ENCODE measurements at regions not wholly inside any gene's neighbourhood (a gene's known extent, or its start where the extent isn't known, plus 50 kb on each side); places are given as distances from the start of the nearest gene placed in this dataset.

GRCh38 chr10:6850452-6850851 is 270.4 kb upstream of the PRKCQ start:
- Histone ChIP-seq H2AFZ (no peak overlapping the region), H3K4me2 (ENCODE audit: unreplicated experiment) (no peak overlapping the region), H3K9ac (no peak overlapping the region), H3K79me2 (ENCODE audit: insufficient read depth) (no peaks in the 10 kb centered on the region), H3K27ac (no peak overlapping the region), H3K4me1 (ENCODE audit: insufficient read depth) (no peaks in the 10 kb centered on the region), H3K9me3 (ENCODE audit: low read depth) (no peaks in the 10 kb centered on the region), H4K20me1 (ENCODE audit: insufficient read depth) (no peaks in the 10 kb centered on the region), H3K9me2 (ENCODE audit: insufficient read depth) (no peaks in the 10 kb centered on the region), H3K36me3 (ENCODE audit: low read depth) (no peaks in the 10 kb centered on the region), H3K4me3 (no peak overlapping the region), H3F3A (ENCODE audit: insufficient read depth) (no peaks in the 10 kb centered on the region), H3K27me3 (replicated peaks; ENCODE audit: insufficient read depth) (no peaks in the 10 kb centered on the region)
- TF ChIP-seq EZH2 (IDR thresholded peaks at IDR 0.05; ENCODE audit: insufficient read depth, poor library complexity, severe bottlenecking) (no peak), EZH2phosphoT487 (IDR thresholded peaks at IDR 0.05; ENCODE audit: insufficient read depth, low read depth) (no peak)
- DNase-seq, result no peak
- 63 to 66% methylated on average over 3 of the region's 3 CpGs for WGBS, 2 experiments (ENCODE audit: low coverage in 1 of 2, low lambda C conversion rate in 2 of 2, missing lambda C conversion rate in 2 of 2)
- in situ Hi-C loops (cut with MboI), result no loop called here

DNA sequence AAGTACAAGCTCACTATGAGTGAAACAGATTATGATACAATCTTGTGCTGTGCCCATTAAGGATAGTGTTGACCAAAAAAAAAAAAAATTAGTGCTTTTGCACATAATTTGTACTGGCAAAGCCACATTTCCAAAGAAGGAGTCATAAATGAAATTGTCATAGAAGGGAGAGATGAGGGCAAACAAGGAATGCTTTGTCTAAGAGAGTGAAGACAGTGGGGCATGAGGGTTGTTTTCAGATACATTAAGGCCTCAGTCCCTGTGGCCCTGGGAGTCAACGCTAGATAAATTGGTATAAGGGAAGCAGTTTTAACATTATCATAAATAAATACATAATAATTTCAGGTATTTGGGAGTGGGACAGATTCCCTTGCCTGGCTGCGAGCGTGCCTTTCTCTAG is 267.5 kb upstream of the PRKCQ start:
- TF ChIP-seq EZH2 (IDR thresholded peaks at IDR 0.05; ENCODE audit: insufficient read depth, poor library complexity, severe bottlenecking) (no peak), EZH2phosphoT487 (IDR thresholded peaks at IDR 0.05; ENCODE audit: insufficient read depth, low read depth) (no peak)
- no peaks in the 10 kb centered on the region for H4K20me1 ChIP-seq (ENCODE audit: insufficient read depth)
- H3F3A ChIP-seq (ENCODE audit: insufficient read depth), result no peaks in the 10 kb centered on the region
- in situ Hi-C loops (cut with MboI), result no loop called here
- H3K9ac ChIP-seq, result no peak overlapping the region
- 86 to 96% methylated on average over 3 of the region's 3 CpGs for WGBS, 2 experiments (ENCODE audit: low coverage in 1 of 2, low lambda C conversion rate in 2 of 2, missing lambda C conversion rate in 2 of 2)
- H3K79me2 ChIP-seq (ENCODE audit: insufficient read depth), result no peaks in the 10 kb centered on the region
- H3K9me2 ChIP-seq (ENCODE audit: insufficient read depth), result no peaks in the 10 kb centered on the region
- no peaks in the 10 kb centered on the region for H3K9me3 ChIP-seq (ENCODE audit: low read depth)
- no peak overlapping the region for H2AFZ ChIP-seq
- no peaks in the 10 kb centered on the region for H3K4me1 ChIP-seq (ENCODE audit: insufficient read depth)
- H3K27ac ChIP-seq, result no peak overlapping the region
- H3K36me3 ChIP-seq (ENCODE audit: low read depth), result no peaks in the 10 kb centered on the region
- no peaks in the 10 kb centered on the region for H3K27me3 ChIP-seq (replicated peaks; ENCODE audit: insufficient read depth)
- no peak for DNase-seq
- no peak overlapping the region for H3K4me3 ChIP-seq
- no peak overlapping the region for H3K4me2 ChIP-seq (ENCODE audit: unreplicated experiment)

DNA sequence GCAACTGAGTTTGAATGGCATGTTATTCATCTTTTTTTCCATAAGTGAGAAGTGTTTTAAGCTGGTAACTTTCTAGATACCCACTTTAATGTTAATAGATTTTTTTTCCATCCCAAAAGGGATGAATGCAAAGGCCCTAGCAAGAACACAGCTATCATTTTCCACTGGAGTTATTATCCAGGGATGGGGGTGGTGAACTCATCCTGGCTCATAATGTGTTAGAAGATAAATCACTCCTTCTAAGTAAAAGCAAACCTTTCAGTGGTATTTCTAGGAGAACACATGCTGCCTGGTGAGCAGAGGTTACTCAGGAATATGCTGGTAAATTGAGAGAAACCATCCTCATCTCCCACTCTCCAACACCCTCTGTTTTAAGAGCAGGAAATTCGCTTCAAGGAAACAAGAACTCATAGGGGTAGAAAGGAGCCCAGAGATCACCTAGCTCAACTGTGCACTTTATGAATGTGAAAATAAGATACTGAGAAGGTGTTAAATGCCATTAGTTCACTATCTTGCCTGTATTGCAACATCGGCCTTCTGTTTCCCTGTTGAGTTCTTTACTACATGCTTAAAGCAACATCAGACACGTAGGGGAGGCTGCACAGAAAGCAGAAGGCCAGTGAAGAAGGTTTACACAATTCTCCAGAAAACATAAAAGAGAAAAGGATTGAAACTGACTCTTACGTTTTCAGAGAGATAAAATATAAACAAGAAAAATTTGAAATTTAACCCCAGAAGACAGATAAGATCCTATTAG is 264.0 kb upstream of the PRKCQ start:
- H3K4me2 ChIP-seq (ENCODE audit: unreplicated experiment), result no peak overlapping the region
- TF ChIP-seq EZH2phosphoT487 (IDR thresholded peaks at IDR 0.05; ENCODE audit: insufficient read depth, low read depth), result no peak
- no peak for TF ChIP-seq EZH2 (IDR thresholded peaks at IDR 0.05; ENCODE audit: insufficient read depth, poor library complexity, severe bottlenecking)
- H3K9ac ChIP-seq, result no peak overlapping the region
- no peaks in the 10 kb centered on the region for H3K36me3 ChIP-seq (ENCODE audit: low read depth)
- H3F3A ChIP-seq (ENCODE audit: insufficient read depth), result no peaks in the 10 kb centered on the region
- no peaks in the 10 kb centered on the region for H3K9me3 ChIP-seq (ENCODE audit: low read depth)
- H3K4me1 ChIP-seq (ENCODE audit: insufficient read depth), result no peaks in the 10 kb centered on the region
- H3K9me2 ChIP-seq (ENCODE audit: insufficient read depth), result no peaks in the 10 kb centered on the region
- no peaks in the 10 kb centered on the region for H3K79me2 ChIP-seq (ENCODE audit: insufficient read depth)
- in situ Hi-C loops (cut with MboI), result no loop called here
- H3K4me3 ChIP-seq, result no peak overlapping the region
- no peaks in the 10 kb centered on the region for H4K20me1 ChIP-seq (ENCODE audit: insufficient read depth)
- no peak overlapping the region for H2AFZ ChIP-seq
- WGBS, 2 experiments (ENCODE audit: low coverage in 1 of 2, low lambda C conversion rate in 2 of 2, missing lambda C conversion rate in 2 of 2), result 54 to 62% methylated on average over 4 of the region's 4 CpGs
- no peak overlapping the region for H3K27ac ChIP-seq
- H3K27me3 ChIP-seq (replicated peaks; ENCODE audit: insufficient read depth), result no peaks in the 10 kb centered on the region
- DNase-seq, result no peak

GRCh38 chr10:6843481-6843881 is 263.4 kb upstream of the PRKCQ start:
- Histone ChIP-seq H3K27me3 (replicated peaks; ENCODE audit: insufficient read depth) (no peaks in the 10 kb centered on the region), H3K27ac (no peak overlapping the region), H3K4me2 (ENCODE audit: unreplicated experiment) (no peak overlapping the region), H3K4me3 (no peak overlapping the region), H3K79me2 (ENCODE audit: insufficient read depth) (no peaks in the 10 kb centered on the region), H3K9ac (no peak overlapping the region), H3K36me3 (ENCODE audit: low read depth) (no peaks in the 10 kb centered on the region), H3K9me3 (ENCODE audit: low read depth) (no peaks in the 10 kb centered on the region), H3K4me1 (ENCODE audit: insufficient read depth) (no peaks in the 10 kb centered on the region), H2AFZ (no peak overlapping the region), H3K9me2 (ENCODE audit: insufficient read depth) (no peaks in the 10 kb centered on the region), H4K20me1 (ENCODE audit: insufficient read depth) (no peaks in the 10 kb centered on the region), H3F3A (ENCODE audit: insufficient read depth) (no peaks in the 10 kb centered on the region)
- in situ Hi-C loops (cut with MboI), result no loop called here
- no peak for DNase-seq
- TF ChIP-seq EZH2 (IDR thresholded peaks at IDR 0.05; ENCODE audit: insufficient read depth, poor library complexity, severe bottlenecking) (no peak), EZH2phosphoT487 (IDR thresholded peaks at IDR 0.05; ENCODE audit: insufficient read depth, low read depth) (no peak)
- WGBS, 2 experiments (ENCODE audit: low coverage in 1 of 2, low lambda C conversion rate in 2 of 2, missing lambda C conversion rate in 2 of 2), result 72 to 76% methylated on average over 4 of the region's 4 CpGs
